Activated B cell treated with CpG ODN at 0.5 μM for 24 hours (primary cell): ENCODE measurements at regions not wholly inside any gene's neighbourhood (a gene's known extent, or its start where the extent isn't known, plus 50 kb on each side); places are given as distances from the start of the nearest gene placed in this dataset.

Experiments
- ATAC-seq: fragments of 200-7000 bp; cut with Tn5 transposase; one replicate; pipeline ENCODE4 v1.10.0; 2021; ENCODE audit warnings: low read depth, mild to moderate bottlenecking, moderate library complexity
- CTCF ChIA-PET: fragments of 350-600 bp; sonication (Branson Sonifier 250); formaldehyde crosslinking; loops from one replicate; lab custom pipeline; 2021; ENCODE audit warnings: antibody characterized with exemption; lab: Charles Lee
- POLR2A ChIA-PET: fragments of 350-600 bp; sonication (Branson Sonifier 250); formaldehyde crosslinking; loops from one replicate; lab custom pipeline; 2021; ENCODE audit warnings: antibody characterized with exemption; lab: Charles Lee
- DNase-seq: peaks from one replicate; pipeline ENCODE4 v3.0.0; 2022
- H3K27ac Mint-ChIP-seq: one replicate; pipeline ENCODE4 v1.8.0; 2020; ENCODE audit warnings: mixed read lengths
- H3K27me3 Mint-ChIP-seq: one replicate; pipeline ENCODE4 v1.8.0; 2021; ENCODE audit warnings: mixed read lengths
- H3K36me3 Mint-ChIP-seq: one replicate; pipeline ENCODE4 v1.8.0; 2021; ENCODE audit warnings: low read depth, mixed read lengths
- H3K4me1 Mint-ChIP-seq: one replicate; pipeline ENCODE4 v1.8.0; 2021; ENCODE audit warnings: mixed read lengths
- H3K4me3 Mint-ChIP-seq: one replicate; pipeline ENCODE4 v1.8.0; 2020; ENCODE audit warnings: mild to moderate bottlenecking, mixed read lengths
- H3K9me3 Mint-ChIP-seq: one replicate; pipeline ENCODE4 v1.8.0; 2020; ENCODE audit warnings: mixed read lengths
- CTCF ChIP-seq: fragments of 200-600 bp; IDR thresholded peaks from one replicate; pipeline ENCODE4 v1.8.0; 2022; ENCODE audit warnings: antibody characterized with exemption, mild to moderate bottlenecking
- intact Hi-C: fragments of 100-400 bp; cut with micrococcal nuclease; formaldehyde crosslinking; loops from one replicate; pipeline ENCODE4 v1.15.1; 2024

GRCh38 chr17:70517816-70518215 lies 348.5 kb downstream of the KCNJ2 start:
- ChIA-PET CTCF (no interaction called here), POLR2A (no interaction called here)
- Mint-ChIP-seq H3K4me1 (no peaks in the 10 kb centered on the region), H3K27ac (no peak overlapping the region), H3K9me3 (no peaks in the 10 kb centered on the region), H3K36me3 (no peaks in the 10 kb centered on the region), H3K4me3 (no peak overlapping the region), H3K27me3 (no peaks in the 10 kb centered on the region)
- DNase-seq (no peak), ATAC-seq (no peak)
- intact Hi-C loops = loop anchor here (10.0 kb wide), 1 partner anchor 47 kb away; no protein-coding TSS in a partner anchor
- TF ChIP-seq CTCF = no peak

- Mint-ChIP-seq H3K4me1 (no peaks in the 10 kb centered on the region), H3K36me3 (no peaks in the 10 kb centered on the region), H3K27me3 (no peaks in the 10 kb centered on the region), H3K27ac (no peak overlapping the region), H3K9me3 (no peaks in the 10 kb centered on the region), H3K4me3 (no peak overlapping the region)
- CTCF ChIA-PET = no interaction called here
- intact Hi-C loops = loop anchor here (10.0 kb wide), 1 partner anchor 46 kb away; no protein-coding TSS in a partner anchor
- POLR2A ChIA-PET = no interaction called here
- DNase-seq (no peak), ATAC-seq (no peak)
- TF ChIP-seq CTCF = no peak
These were observed 350.0 kb downstream of the KCNJ2 start for GRCh38 chr17:70519300-70519699.

- H3K4me3 Mint-ChIP-seq = no peak overlapping the region
These were observed 351.1 kb downstream of the KCNJ2 start for GRCh38 chr17:70520447-70520846.

GRCh38 chr17:70520956-70521355 lies 351.6 kb downstream of the KCNJ2 start:
- intact Hi-C loops = no loop called here
- Mint-ChIP-seq H3K36me3 (no peaks in the 10 kb centered on the region), H3K9me3 (no peaks in the 10 kb centered on the region), H3K4me3 (no peak overlapping the region), H3K4me1 (no peaks in the 10 kb centered on the region), H3K27ac (no peak overlapping the region), H3K27me3 (no peaks in the 10 kb centered on the region)
- ChIA-PET CTCF (no interaction called here), POLR2A (no interaction called here)
- ATAC-seq (no peak), DNase-seq (no peak)
- TF ChIP-seq CTCF = no peak

More at GRCh38 chr17:70520447-70520846, 351.1 kb downstream of the KCNJ2 start:
- Mint-ChIP-seq H3K27ac (no peak overlapping the region), H3K36me3 (no peaks in the 10 kb centered on the region), H3K4me1 (no peaks in the 10 kb centered on the region), H3K27me3 (no peaks in the 10 kb centered on the region), H3K9me3 (no peaks in the 10 kb centered on the region)
- DNase-seq (no peak), ATAC-seq (no peak)
- no peak for TF ChIP-seq CTCF
- CTCF ChIA-PET = no interaction called here
- intact Hi-C loops = no loop called here
- POLR2A ChIA-PET = no interaction called here

GRCh38 chr17:70521821-70522256 lies 352.5 kb downstream of the KCNJ2 start:
- Mint-ChIP-seq H3K27me3 (no peaks in the 10 kb centered on the region), H3K27ac (no peak overlapping the region), H3K36me3 (no peaks in the 10 kb centered on the region), H3K9me3 (no peaks in the 10 kb centered on the region), H3K4me3 (no peak overlapping the region), H3K4me1 (peaks cover 3% of the 10 kb centered on the region)
- POLR2A ChIA-PET = no interaction called here
- DNase-seq (no peak), ATAC-seq (no peak)
- no peak for TF ChIP-seq CTCF
- CTCF ChIA-PET = interaction anchor here (1.5 kb wide), 1 partner anchor 31 kb away, joined by 4 read pairs; no protein-coding TSS in a partner anchor
- intact Hi-C loops = no loop called here
